Body of pancreas (tissue), 4 donors: ENCODE measurements at regions not wholly inside any gene's neighbourhood (a gene's known extent, or its start where the extent isn't known, plus 50 kb on each side); places are given as distances from the start of the nearest gene placed in this dataset.
"Not testable (repeated sequence)": the region's sequence is repeated elsewhere in the genome, so short reads cannot be mapped to it uniquely, and the experiment has no call there.

Experiments
- ATAC-seq: fragments of 150-250 bp; one replicate; pipeline ENCODE4 v1.9.1; 2016
- DNase-seq, 4 donors: peaks; one replicate each; pipeline ENCODE4 v3.0.0-alpha.2; 2019
- H3K27ac ChIP-seq, 4 donors: fragments of 200-600 bp; sonication (generic); 1 replicate in 3 of 4; 2 replicates in 1 of 4; pipeline versions ENCODE4 v1.5.1 to v1.6.1; 2016 to 2019; ENCODE audit warnings: mild to moderate bottlenecking in 1 of 4, mixed read lengths in 1 of 4, moderate library complexity in 1 of 4
- H3K27me3 ChIP-seq, 2 donors: fragments of 200-600 bp; sonication (generic); one replicate each; pipeline ENCODE4 v1.6.0; 2016; ENCODE audit warnings: mild to moderate bottlenecking in 1 of 2
- H3K36me3 ChIP-seq, 2 donors: fragments of 200-600 bp; sonication (generic); replicated peaks in 1 of 2; 2 replicates each; pipeline ENCODE4 v1.5.1; 2016; ENCODE audit warnings: low read depth in 2 of 2; ENCODE audit not compliant: insufficient read depth in 1 of 2
- H3K4me1 ChIP-seq: fragments of 200-600 bp; sonication (generic); one replicate; pipeline ENCODE4 v1.6.0; 2016
- H3K4me3 ChIP-seq, 2 donors: fragments of 200-600 bp; sonication (generic); 1 replicate in 1 of 2; 2 replicates in 1 of 2; pipeline ENCODE4 v1.5.1; 2016 to 2019
- H3K9me3 ChIP-seq, 3 donors: fragments of 200-600 bp; sonication (generic); 1 replicate in 2 of 3; 2 replicates in 1 of 3; pipeline ENCODE4 v1.5.1; 2016
- CTCF ChIP-seq, 7 experiments: fragments of 450-650 bp in 4 of 7; fragments of 200-600 bp in 3 of 7; sonication (generic) in 3 of 7; IDR thresholded peaks; one replicate each; pipeline ENCODE4 v1.5.1; 2016 to 2019; ENCODE audit warnings: antibody characterized with exemption in 7 of 7
- POLR2A ChIP-seq, 3 donors: fragments of 450-650 bp; IDR thresholded peaks; one replicate each; pipeline ENCODE4 v1.6.1; 2016; ENCODE audit warnings: antibody characterized with exemption in 3 of 3, mild to moderate bottlenecking in 2 of 3
- WGBS, 2 donors: methylation state at CpG; one replicate each; pipeline ENCODE4 v1.1.5; 2017; 5-methylcytosine and 5-hydroxymethylcytosine counted together
- intact Hi-C: fragments of 100-400 bp; cut with DNase I; formaldehyde crosslinking; loops from one replicate; pipeline ENCODE4 v1.15.1; 2023

- H3K4me3 ChIP-seq: no peak overlapping the region
- no peaks in the 10 kb centered on the region for H3K27me3 ChIP-seq
- intact Hi-C loops: no loop called here
- no peaks in the 10 kb centered on the region for H3K4me1 ChIP-seq
- no peaks in the 10 kb centered on the region for H3K36me3 ChIP-seq
- no peak for TF ChIP-seq CTCF (IDR thresholded peaks at IDR 0.05)
- no peak for TF ChIP-seq POLR2A (IDR thresholded peaks at IDR 0.05)
- no peak overlapping the region for H3K27ac ChIP-seq
- 74 to 78% methylated on average over 3 of the region's 3 CpGs for WGBS, 2 donors
- no peak for DNase-seq
- no peak for ATAC-seq
- H3K9me3 ChIP-seq: no peaks in the 10 kb centered on the region
Measured at GRCh38 chr20:19872001-19872400, 113.9 kb downstream of the RIN2 start.

- TF ChIP-seq CTCF (IDR thresholded peaks at IDR 0.05) (no peak), POLR2A (IDR thresholded peaks at IDR 0.05) (no peak)
- intact Hi-C loops: no loop called here
- ATAC-seq (no peak), DNase-seq (no peak)
- Histone ChIP-seq H3K4me3 (no peak overlapping the region), H3K27me3 (no peaks in the 10 kb centered on the region), H3K27ac (no peak overlapping the region), H3K9me3 (no peaks in the 10 kb centered on the region), H3K36me3 (no peaks in the 10 kb centered on the region), H3K4me1 (no peaks in the 10 kb centered on the region)
- 91 to 94% methylated on average over 2 of the region's 2 CpGs for WGBS, 2 donors
Measured at GRCh38 chr20:19874040-19874727, 116.1 kb downstream of the RIN2 start.

GRCh38 chr20:19875376-19876221 lies 117.5 kb downstream of the RIN2 start:
- no peak for DNase-seq
- ATAC-seq: no peak
- WGBS, 2 donors: 73% methylated on average over 11 of the region's 11 CpGs
- intact Hi-C loops: no loop called here
- H3K27me3 ChIP-seq: no peaks in the 10 kb centered on the region
- no peak for TF ChIP-seq CTCF (IDR thresholded peaks at IDR 0.05)
- TF ChIP-seq POLR2A (IDR thresholded peaks at IDR 0.05): no peak
- H3K9me3 ChIP-seq: no peaks in the 10 kb centered on the region
- H3K4me3 ChIP-seq: no peak overlapping the region
- H3K36me3 ChIP-seq: no peaks in the 10 kb centered on the region
- H3K4me1 ChIP-seq: no peaks in the 10 kb centered on the region
- peak overlapping the region in 1 of 4 donors; percentile 43 for H3K27ac ChIP-seq

- Histone ChIP-seq H3K36me3 (no peaks in the 10 kb centered on the region), H3K9me3 (no peaks in the 10 kb centered on the region), H3K4me3 (no peak overlapping the region), H3K27ac (no peak overlapping the region), H3K27me3 (no peaks in the 10 kb centered on the region), H3K4me1 (no peaks in the 10 kb centered on the region)
- WGBS, 2 donors: 83 to 84% methylated on average over 5 of the region's 5 CpGs
- ATAC-seq (no peak), DNase-seq (no peak)
- no peak for TF ChIP-seq CTCF (IDR thresholded peaks at IDR 0.05)
- TF ChIP-seq POLR2A (IDR thresholded peaks at IDR 0.05): no peak
- intact Hi-C loops: no loop called here
Measured at GRCh38 chr20:19876828-19877460, 118.9 kb downstream of the RIN2 start.

GRCh38 chr20:19879874-19880255 lies 121.8 kb downstream of the RIN2 start:
- intact Hi-C loops, H3K36me3 ChIP-seq, H3K4me1 ChIP-seq, H3K27me3 ChIP-seq, DNase-seq, H3K9me3 ChIP-seq, H3K4me3 ChIP-seq, H3K27ac ChIP-seq, ATAC-seq: not testable (repeated sequence)
- 88 to 91% methylated on average over 4 of the region's 4 CpGs for WGBS, 2 donors
